Right lobe of liver (tissue), 6 donors: ENCODE measurements at regions not wholly inside any gene's neighbourhood (a gene's known extent, or its start where the extent isn't known, plus 50 kb on each side); places are given as distances from the start of the nearest gene placed in this dataset.

ENCODE experiments used
- ATAC-seq, 4 donors: fragments of 200-7000 bp; cut with Tn5 transposase; one replicate each; pipeline ENCODE4 v1.9.1; 2020; ENCODE audit warnings: mild to moderate bottlenecking in 4 of 4, moderate library complexity in 4 of 4
- DNase-seq, 3 donors: peaks; one replicate each; pipeline ENCODE4 v3.0.0-alpha.2; 2020
- H3K27ac ChIP-seq, 3 donors: fragments of 200-600 bp; one replicate each; pipeline ENCODE4 v1.8.0; 2022
- H3K27me3 ChIP-seq, 2 donors: fragments of 200-600 bp; one replicate each; pipeline ENCODE4 v1.8.0; 2022
- H3K36me3 ChIP-seq, 4 donors: fragments of 200-600 bp; sonication (generic) in 1 of 4; one replicate each; pipeline versions ENCODE4 v1.5.1 to v1.8.0; 2017 to 2022; ENCODE audit warnings: control low read depth in 1 of 4
- H3K4me1 ChIP-seq, 4 donors: fragments of 200-600 bp; sonication (generic) in 1 of 4; one replicate each; pipeline versions ENCODE4 v1.5.1 to v1.8.0; 2017 to 2022; ENCODE audit warnings: control low read depth in 1 of 4
- H3K4me3 ChIP-seq, 3 donors: fragments of 200-600 bp; one replicate each; pipeline ENCODE4 v1.8.0; 2022
- H3K9me3 ChIP-seq, 4 donors: fragments of 200-600 bp; sonication (generic) in 1 of 4; one replicate each; pipeline versions ENCODE4 v1.5.1 to v1.8.0; 2017 to 2022; ENCODE audit warnings: control low read depth in 1 of 4
- POLR2A ChIP-seq: fragments of 450-650 bp; IDR thresholded peaks from one replicate; pipeline ENCODE4 v1.6.1; 2017; ENCODE audit warnings: antibody characterized with exemption, mild to moderate bottlenecking
- WGBS: methylation state at CpG from one replicate; pipeline ENCODE4 v1.1.6; 2018; ENCODE audit warnings: low coverage, low lambda C conversion rate; ENCODE audit not compliant: insufficient coverage; ENCODE audit errors: missing lambda C conversion rate; 5-methylcytosine and 5-hydroxymethylcytosine counted together
- intact Hi-C, 2 donors: fragments of 100-400 bp; cut with DNase I; formaldehyde crosslinking; loops; one replicate each; pipeline versions ENCODE4 v1.11.2 to v1.14.1; 2022
- TF ChIP-seq, protein P1 (sequence below), 4 donors: fragments of 200-600 bp in 3 of 4; fragments of 450-650 bp in 1 of 4; IDR thresholded peaks; one replicate each; pipeline versions ENCODE4 v1.5.1 to v1.8.0; 2016 to 2022; ENCODE audit warnings: antibody characterized with exemption in 4 of 4, mild to moderate bottlenecking in 2 of 4
- donor health status: DM: no; HTN: yes; CAD: no.
- donor health status: DM: no; HTN: no; CAD: no.
- donor health status: DM: no; HTN: no; CAD: no.
- donor health status: DM: no; HTN: yes; CAD: no.
- donor health status: DM: no; HTN: yes; CAD: no.

DNA sequence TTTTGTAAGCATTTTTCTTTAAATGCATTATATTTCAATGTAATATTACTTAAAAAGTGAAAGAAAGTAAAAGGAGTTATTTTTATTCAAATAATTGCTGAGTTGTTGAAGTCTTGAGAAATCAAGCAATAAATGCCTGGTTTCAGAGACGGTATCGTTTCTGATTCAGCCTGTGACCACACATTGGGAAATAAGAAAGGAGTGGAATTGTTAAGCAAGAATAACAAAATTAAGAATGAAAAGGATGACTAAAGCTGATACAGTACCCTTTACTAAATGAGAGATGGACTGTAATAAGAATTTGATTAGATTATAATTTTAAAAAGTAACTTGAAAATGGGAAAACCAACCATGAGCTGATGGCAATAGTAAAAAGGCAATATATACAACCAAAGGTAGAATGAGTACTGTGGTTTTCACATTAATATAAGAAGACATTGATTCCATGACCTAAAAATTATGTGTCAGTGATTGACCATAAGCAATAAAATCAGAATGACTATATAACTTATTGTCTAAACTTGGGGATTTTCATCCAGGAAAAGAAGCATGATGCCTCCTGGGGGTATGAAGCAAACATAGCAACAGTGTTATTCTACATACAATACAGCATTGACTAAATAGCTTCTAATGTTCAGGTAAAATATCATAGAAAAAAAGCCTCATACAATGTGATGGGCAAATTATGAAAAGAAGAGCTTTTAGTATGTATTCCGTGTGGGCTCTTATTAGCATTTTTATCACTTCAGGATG is 101.9 kb upstream of the PRDM9 start:
- Histone ChIP-seq H3K4me3 (no peak overlapping the region), H3K9me3 (no peaks in the 10 kb centered on the region), H3K4me1 (no peaks in the 10 kb centered on the region), H3K27ac (no peak overlapping the region), H3K27me3 (no peaks in the 10 kb centered on the region), H3K36me3 (no peaks in the 10 kb centered on the region)
- intact Hi-C loops = no loop called here
- TF ChIP-seq POLR2A = no peak
- TF ChIP-seq, protein P1, sequence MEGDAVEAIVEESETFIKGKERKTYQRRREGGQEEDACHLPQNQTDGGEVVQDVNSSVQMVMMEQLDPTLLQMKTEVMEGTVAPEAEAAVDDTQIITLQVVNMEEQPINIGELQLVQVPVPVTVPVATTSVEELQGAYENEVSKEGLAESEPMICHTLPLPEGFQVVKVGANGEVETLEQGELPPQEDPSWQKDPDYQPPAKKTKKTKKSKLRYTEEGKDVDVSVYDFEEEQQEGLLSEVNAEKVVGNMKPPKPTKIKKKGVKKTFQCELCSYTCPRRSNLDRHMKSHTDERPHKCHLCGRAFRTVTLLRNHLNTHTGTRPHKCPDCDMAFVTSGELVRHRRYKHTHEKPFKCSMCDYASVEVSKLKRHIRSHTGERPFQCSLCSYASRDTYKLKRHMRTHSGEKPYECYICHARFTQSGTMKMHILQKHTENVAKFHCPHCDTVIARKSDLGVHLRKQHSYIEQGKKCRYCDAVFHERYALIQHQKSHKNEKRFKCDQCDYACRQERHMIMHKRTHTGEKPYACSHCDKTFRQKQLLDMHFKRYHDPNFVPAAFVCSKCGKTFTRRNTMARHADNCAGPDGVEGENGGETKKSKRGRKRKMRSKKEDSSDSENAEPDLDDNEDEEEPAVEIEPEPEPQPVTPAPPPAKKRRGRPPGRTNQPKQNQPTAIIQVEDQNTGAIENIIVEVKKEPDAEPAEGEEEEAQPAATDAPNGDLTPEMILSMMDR (IDR thresholded peaks at IDR 0.05) = no peak
- ATAC-seq (no peak), DNase-seq (no peak)
- 70% methylated on average over 3 of the region's 3 CpGs for WGBS

DNA sequence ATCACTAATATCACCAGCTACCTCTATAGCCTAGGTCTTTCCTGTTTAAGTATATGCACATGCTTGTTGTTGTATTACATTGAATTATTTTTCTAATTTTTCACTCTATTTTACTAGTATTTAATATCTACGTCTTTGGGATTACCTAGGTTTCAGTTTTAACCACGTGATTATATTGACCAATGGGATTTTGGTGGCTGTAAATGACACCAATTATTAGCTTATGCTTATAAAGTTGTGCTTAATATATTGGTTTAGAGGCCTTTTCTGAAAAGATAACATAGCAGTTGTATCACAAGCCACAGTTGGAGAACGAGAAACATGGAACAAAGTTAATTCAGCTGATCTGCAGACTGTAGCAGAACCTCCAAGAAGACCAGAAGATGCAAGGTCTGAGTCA is 104.8 kb upstream of the PRDM9 start:
- TF ChIP-seq, protein P1 (IDR thresholded peaks at IDR 0.05) = no peak
- no peak for TF ChIP-seq POLR2A
- H3K36me3 ChIP-seq = no peaks in the 10 kb centered on the region
- WGBS = 53% methylated on average over 3 of the region's 3 CpGs
- ATAC-seq (no peak), DNase-seq (no peak)
- intact Hi-C loops = no loop called here
- no peak overlapping the region for H3K4me3 ChIP-seq
- H3K27ac ChIP-seq = no peak overlapping the region
- H3K4me1 ChIP-seq = no peaks in the 10 kb centered on the region
- no peaks in the 10 kb centered on the region for H3K9me3 ChIP-seq
- no peaks in the 10 kb centered on the region for H3K27me3 ChIP-seq

DNA sequence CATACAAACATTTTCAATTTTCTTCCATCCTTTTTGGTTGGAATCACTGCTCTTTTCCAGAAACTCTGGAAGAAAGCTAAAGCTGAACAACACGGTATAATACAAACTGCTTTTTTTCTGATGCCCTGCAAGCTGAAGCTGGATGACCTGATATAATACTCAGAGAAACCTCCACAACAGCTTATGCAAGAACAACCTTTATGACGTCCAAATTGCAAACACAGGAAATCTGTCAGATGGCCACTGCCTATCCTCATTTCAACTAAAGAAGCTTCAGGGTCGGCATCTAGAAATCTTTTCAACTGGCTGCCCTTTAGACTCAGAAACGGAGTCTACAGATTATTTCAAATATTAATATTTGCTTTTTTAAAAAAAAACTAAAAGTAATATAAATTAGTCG is 106.5 kb upstream of the PRDM9 start:
- Histone ChIP-seq H3K9me3 (no peaks in the 10 kb centered on the region), H3K27me3 (no peaks in the 10 kb centered on the region), H3K4me1 (no peaks in the 10 kb centered on the region), H3K4me3 (no peak overlapping the region), H3K27ac (no peak overlapping the region), H3K36me3 (no peaks in the 10 kb centered on the region)
- WGBS = 31% methylated on average over 5 of the region's 5 CpGs
- intact Hi-C loops = no loop called here
- peak; percentile 77 to 93 (median 82) for ATAC-seq
- no peak for DNase-seq
- TF ChIP-seq, protein P1 (IDR thresholded peaks at IDR 0.05) = no peak
- TF ChIP-seq POLR2A = no peak

DNA sequence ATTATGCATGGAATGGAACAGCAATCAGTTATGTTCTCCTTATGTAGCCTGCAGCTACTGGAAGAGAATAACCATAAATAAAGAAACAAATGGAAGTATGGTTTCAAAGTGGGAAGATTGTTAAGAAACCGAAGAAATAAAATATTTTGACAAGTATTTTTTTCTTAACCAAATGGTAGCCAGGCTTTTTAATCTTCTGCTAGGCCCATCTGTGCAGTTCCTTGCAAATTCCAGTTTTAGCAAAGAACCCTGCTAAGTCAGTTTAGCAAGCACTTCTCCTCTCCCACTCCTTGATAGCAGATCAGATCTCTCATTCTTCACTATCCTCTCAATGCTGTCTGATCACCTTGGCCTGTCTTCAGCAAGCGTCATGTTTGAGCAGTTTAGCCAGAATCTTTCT is 111.1 kb upstream of the PRDM9 start:
- no peak for DNase-seq
- TF ChIP-seq, protein P1 (IDR thresholded peaks at IDR 0.05) = no peak
- no peak for TF ChIP-seq POLR2A
- WGBS = 64% methylated on average over 2 of the region's 2 CpGs
- intact Hi-C loops = no loop called here
- Histone ChIP-seq H3K27me3 (no peaks in the 10 kb centered on the region), H3K36me3 (no peaks in the 10 kb centered on the region), H3K27ac (no peak overlapping the region), H3K4me3 (no peak overlapping the region), H3K4me1 (no peaks in the 10 kb centered on the region), H3K9me3 (peaks cover 0 to 7% (median 0%) of the 10 kb centered on the region in 4 donors)
- ATAC-seq = no peak
